Liver (tissue), 8 donors: ENCODE measurements at regions not wholly inside any gene's neighbourhood (a gene's known extent, or its start where the extent isn't known, plus 50 kb on each side); places are given as distances from the start of the nearest gene placed in this dataset.

Experiments
- DNase-seq: peaks from one replicate; pipeline ENCODE4 v3.0.0-alpha.2; 2017; ENCODE audit warnings: low spot score
- H3K27ac ChIP-seq, 2 donors: one replicate each; pipeline ENCODE4 v1.7.0; 2013; ENCODE audit warnings: inconsistent platforms in 2 of 2, low read length in 2 of 2, control low read depth in 1 of 2, low read depth in 1 of 2, mild to moderate bottlenecking in 1 of 2
- H3K27me3 ChIP-seq, 4 donors: one replicate each; pipeline versions ENCODE4 v1.6.1 to v1.7.0; 2013; ENCODE audit warnings: low read length in 3 of 4, inconsistent platforms in 1 of 4, mild to moderate bottlenecking in 1 of 4, moderate library complexity in 1 of 4; ENCODE audit not compliant: control insufficient read depth in 4 of 4, insufficient read depth in 4 of 4
- H3K36me3 ChIP-seq, 4 donors: one replicate each; pipeline versions ENCODE4 v1.6.1 to v1.7.0; 2013; ENCODE audit warnings: low read length in 3 of 4, mild to moderate bottlenecking in 3 of 4, low read depth in 1 of 4, moderate library complexity in 1 of 4; ENCODE audit not compliant: control insufficient read depth in 4 of 4, insufficient read depth in 3 of 4
- H3K4me1 ChIP-seq, 4 donors: one replicate each; pipeline versions ENCODE4 v1.6.1 to v1.7.0; 2013; ENCODE audit warnings: low read length in 3 of 4, mild to moderate bottlenecking in 3 of 4, moderate library complexity in 1 of 4; ENCODE audit not compliant: control insufficient read depth in 4 of 4, insufficient read depth in 4 of 4
- H3K4me3 ChIP-seq, 3 donors: one replicate each; pipeline versions ENCODE4 v1.6.1 to v1.7.0; 2013; ENCODE audit warnings: low read length in 3 of 3, control low read depth in 1 of 3, low read depth in 1 of 3, mild to moderate bottlenecking in 1 of 3
- H3K9ac ChIP-seq, 2 donors: one replicate each; pipeline ENCODE4 v1.7.0; 2013; ENCODE audit warnings: low read length in 2 of 2, mild to moderate bottlenecking in 2 of 2, moderate library complexity in 2 of 2, control low read depth in 1 of 2, low read depth in 1 of 2
- H3K9me3 ChIP-seq, 4 donors: one replicate each; pipeline versions ENCODE4 v1.6.1 to v1.7.0; 2013; ENCODE audit warnings: low read length in 3 of 4; ENCODE audit not compliant: control insufficient read depth in 4 of 4
- ATF3 ChIP-seq: IDR thresholded peaks from 2 replicates; pipeline ENCODE4 v1.6.1; 2016; ENCODE audit warnings: antibody characterized with exemption
- EGR1 ChIP-seq, 2 donors: IDR thresholded peaks; 2 replicates each; pipeline ENCODE4 v1.6.1; 2016 to 2018; ENCODE audit warnings: antibody characterized with exemption in 2 of 2, low read depth in 2 of 2
- FOXA1 ChIP-seq: IDR thresholded peaks from 2 replicates; pipeline ENCODE4 v1.6.1; 2016; ENCODE audit warnings: antibody characterized with exemption
- FOXA2 ChIP-seq: IDR thresholded peaks from 2 replicates; pipeline ENCODE4 v1.6.1; 2016; ENCODE audit warnings: antibody characterized with exemption
- GABPA ChIP-seq, 2 donors: IDR thresholded peaks in 1 of 2; conservative IDR thresholded peaks in 1 of 2; 2 replicates each; pipeline ENCODE4 v1.6.1; 2016; ENCODE audit warnings: antibody characterized with exemption in 2 of 2, mild to moderate bottlenecking in 1 of 2, moderate library complexity in 1 of 2
- HNF4A ChIP-seq, 2 donors: conservative IDR thresholded peaks; 2 replicates each; pipeline ENCODE4 v1.6.1; 2016; ENCODE audit warnings: antibody characterized with exemption in 2 of 2, mild to moderate bottlenecking in 2 of 2
- HNF4G ChIP-seq: IDR thresholded peaks from 2 replicates; pipeline ENCODE4 v1.6.1; 2016; ENCODE audit warnings: antibody characterized with exemption
- JUND ChIP-seq, 2 donors: IDR thresholded peaks; 2 replicates each; pipeline ENCODE4 v1.6.1; 2016; ENCODE audit warnings: antibody characterized with exemption in 2 of 2
- MAX ChIP-seq: IDR thresholded peaks from 2 replicates; pipeline ENCODE4 v1.6.1; 2016; ENCODE audit warnings: antibody characterized with exemption
- NR2F2 ChIP-seq: IDR thresholded peaks from 2 replicates; pipeline ENCODE4 v1.6.1; 2016; ENCODE audit warnings: antibody characterized with exemption
- RAD21 ChIP-seq, 2 donors: IDR thresholded peaks; 2 replicates each; pipeline ENCODE4 v1.6.1; 2016; ENCODE audit warnings: antibody characterized with exemption in 2 of 2, mild to moderate bottlenecking in 2 of 2
- REST ChIP-seq: IDR thresholded peaks from 2 replicates; pipeline ENCODE4 v1.6.1; 2016; ENCODE audit warnings: antibody characterized with exemption, mild to moderate bottlenecking
- RXRA ChIP-seq, 2 donors: IDR thresholded peaks; 2 replicates each; pipeline ENCODE4 v1.6.1; 2017 to 2018; ENCODE audit warnings: antibody characterized with exemption in 2 of 2, mild to moderate bottlenecking in 1 of 2
- SP1 ChIP-seq: IDR thresholded peaks from 2 replicates; pipeline ENCODE4 v1.6.1; 2018; ENCODE audit warnings: antibody characterized with exemption, mild to moderate bottlenecking
- TAF1 ChIP-seq: conservative IDR thresholded peaks from 2 replicates; pipeline ENCODE4 v1.6.1; 2016; ENCODE audit warnings: antibody characterized with exemption, mild to moderate bottlenecking
- YY1 ChIP-seq: IDR thresholded peaks from 2 replicates; pipeline ENCODE4 v1.6.1; 2016; ENCODE audit warnings: antibody characterized with exemption, mild to moderate bottlenecking
- WGBS: extraction: QIAGEN DNeasy Blood & Tissue Kit; methylation state at CpG from one replicate; pipeline ENCODE4 v1.1.7; 2013; 5-methylcytosine and 5-hydroxymethylcytosine counted together
- TF ChIP-seq, protein P1 (sequence below): fragments of 150-350 bp; IDR thresholded peaks from 2 replicates; pipeline ENCODE4 v1.5.1; 2017; ENCODE audit warnings: improper control_type of control experiment, low read depth, low read length; ENCODE audit not compliant: missing input control
- TF ChIP-seq, protein P2 (sequence below): IDR thresholded peaks from 2 replicates; pipeline ENCODE4 v1.6.1; 2016; ENCODE audit warnings: antibody characterized with exemption
- donor health status: healthy.
- donor health status: healthy.
- donor health status: healthy.
- donor health status: healthy.
- donor health status: healthy.

DNA sequence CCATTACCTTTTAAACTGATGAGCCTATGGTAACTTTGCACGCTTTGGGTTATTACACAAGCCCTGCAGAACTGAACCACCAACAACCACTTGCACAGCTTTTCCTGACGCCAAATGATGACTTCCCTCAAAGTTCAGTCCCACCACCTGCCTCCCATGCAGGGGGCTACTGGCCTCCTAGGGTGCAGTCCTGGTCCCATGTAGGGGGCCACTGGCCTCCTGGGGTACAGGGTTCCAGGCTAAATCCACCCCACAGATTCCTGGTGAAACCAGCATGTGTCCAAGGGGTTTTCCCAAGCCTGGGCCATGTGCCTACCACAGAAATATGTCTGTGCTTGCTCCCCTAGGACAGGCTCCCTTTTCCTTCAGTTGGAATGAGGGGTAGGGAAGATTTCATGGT, 73.4 kb upstream of the ZNF678 start:
- H3K4me1 ChIP-seq = no peaks in the 10 kb centered on the region
- H3K27ac ChIP-seq = no peak overlapping the region
- 97% methylated on average over 2 of the region's 2 CpGs for WGBS

More for the DNA sequence above, 73.4 kb upstream of the ZNF678 start:
- no peak for DNase-seq
- Histone ChIP-seq H3K27me3 (no peaks in the 10 kb centered on the region), H3K9ac (no peak overlapping the region), H3K4me3 (no peak overlapping the region), H3K9me3 (no peaks in the 10 kb centered on the region), H3K36me3 (no peaks in the 10 kb centered on the region)
- no peak for TF ChIP-seq RXRA (IDR thresholded peaks at IDR 0.05)
- TF ChIP-seq GABPA (IDR thresholded peaks at IDR 0.05 in 1 of 2, conservative IDR thresholded peaks at IDR 0.05 in 1 of 2) = no peak
- TF ChIP-seq FOXA2 = no peak
- TF ChIP-seq ATF3 = no peak
- no peak for TF ChIP-seq FOXA1
- TF ChIP-seq HNF4G = no peak
- no peak for TF ChIP-seq JUND (IDR thresholded peaks at IDR 0.05)
- TF ChIP-seq MAX = no peak
- TF ChIP-seq HNF4A (conservative IDR thresholded peaks at IDR 0.05) = no peak
- no peak for TF ChIP-seq TAF1
- TF ChIP-seq YY1 = no peak
- no peak for TF ChIP-seq NR2F2
- TF ChIP-seq, protein P1, sequence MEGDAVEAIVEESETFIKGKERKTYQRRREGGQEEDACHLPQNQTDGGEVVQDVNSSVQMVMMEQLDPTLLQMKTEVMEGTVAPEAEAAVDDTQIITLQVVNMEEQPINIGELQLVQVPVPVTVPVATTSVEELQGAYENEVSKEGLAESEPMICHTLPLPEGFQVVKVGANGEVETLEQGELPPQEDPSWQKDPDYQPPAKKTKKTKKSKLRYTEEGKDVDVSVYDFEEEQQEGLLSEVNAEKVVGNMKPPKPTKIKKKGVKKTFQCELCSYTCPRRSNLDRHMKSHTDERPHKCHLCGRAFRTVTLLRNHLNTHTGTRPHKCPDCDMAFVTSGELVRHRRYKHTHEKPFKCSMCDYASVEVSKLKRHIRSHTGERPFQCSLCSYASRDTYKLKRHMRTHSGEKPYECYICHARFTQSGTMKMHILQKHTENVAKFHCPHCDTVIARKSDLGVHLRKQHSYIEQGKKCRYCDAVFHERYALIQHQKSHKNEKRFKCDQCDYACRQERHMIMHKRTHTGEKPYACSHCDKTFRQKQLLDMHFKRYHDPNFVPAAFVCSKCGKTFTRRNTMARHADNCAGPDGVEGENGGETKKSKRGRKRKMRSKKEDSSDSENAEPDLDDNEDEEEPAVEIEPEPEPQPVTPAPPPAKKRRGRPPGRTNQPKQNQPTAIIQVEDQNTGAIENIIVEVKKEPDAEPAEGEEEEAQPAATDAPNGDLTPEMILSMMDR = no peak
- no peak for TF ChIP-seq SP1
- no peak for TF ChIP-seq RAD21 (IDR thresholded peaks at IDR 0.05)
- TF ChIP-seq REST = no peak
- TF ChIP-seq, protein P2, sequence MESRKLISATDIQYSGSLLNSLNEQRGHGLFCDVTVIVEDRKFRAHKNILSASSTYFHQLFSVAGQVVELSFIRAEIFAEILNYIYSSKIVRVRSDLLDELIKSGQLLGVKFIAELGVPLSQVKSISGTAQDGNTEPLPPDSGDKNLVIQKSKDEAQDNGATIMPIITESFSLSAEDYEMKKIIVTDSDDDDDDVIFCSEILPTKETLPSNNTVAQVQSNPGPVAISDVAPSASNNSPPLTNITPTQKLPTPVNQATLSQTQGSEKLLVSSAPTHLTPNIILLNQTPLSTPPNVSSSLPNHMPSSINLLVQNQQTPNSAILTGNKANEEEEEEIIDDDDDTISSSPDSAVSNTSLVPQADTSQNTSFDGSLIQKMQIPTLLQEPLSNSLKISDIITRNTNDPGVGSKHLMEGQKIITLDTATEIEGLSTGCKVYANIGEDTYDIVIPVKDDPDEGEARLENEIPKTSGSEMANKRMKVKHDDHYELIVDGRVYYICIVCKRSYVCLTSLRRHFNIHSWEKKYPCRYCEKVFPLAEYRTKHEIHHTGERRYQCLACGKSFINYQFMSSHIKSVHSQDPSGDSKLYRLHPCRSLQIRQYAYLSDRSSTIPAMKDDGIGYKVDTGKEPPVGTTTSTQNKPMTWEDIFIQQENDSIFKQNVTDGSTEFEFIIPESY = no peak
- no peak for TF ChIP-seq EGR1 (IDR thresholded peaks at IDR 0.05; ENCODE audit: low read depth in 2 of 2)
